ENCODE measurements at regions not wholly inside any gene's neighbourhood (a gene's known extent, or its start where the extent isn't known, plus 50 kb on each side); places are given as distances from the start of the nearest gene placed in this dataset.

- no peak for TF ChIP-seq POLR2A (IDR thresholded peaks at IDR 0.05)
- TF ChIP-seq CTCF (IDR thresholded peaks at IDR 0.05) = no peak
- no peak for TF ChIP-seq POLR2AphosphoS5 (IDR thresholded peaks at IDR 0.05)
Observed at GRCh38 chr6:169858293-169858934, 107.0 kb downstream of the ERMARD start.

Measured in gastroesophageal sphincter (tissue), 3 donors.